ENCODE measurements at regions not wholly inside any gene's neighbourhood (a gene's known extent, or its start where the extent isn't known, plus 50 kb on each side); places are given as distances from the start of the nearest gene placed in this dataset.

DNA sequence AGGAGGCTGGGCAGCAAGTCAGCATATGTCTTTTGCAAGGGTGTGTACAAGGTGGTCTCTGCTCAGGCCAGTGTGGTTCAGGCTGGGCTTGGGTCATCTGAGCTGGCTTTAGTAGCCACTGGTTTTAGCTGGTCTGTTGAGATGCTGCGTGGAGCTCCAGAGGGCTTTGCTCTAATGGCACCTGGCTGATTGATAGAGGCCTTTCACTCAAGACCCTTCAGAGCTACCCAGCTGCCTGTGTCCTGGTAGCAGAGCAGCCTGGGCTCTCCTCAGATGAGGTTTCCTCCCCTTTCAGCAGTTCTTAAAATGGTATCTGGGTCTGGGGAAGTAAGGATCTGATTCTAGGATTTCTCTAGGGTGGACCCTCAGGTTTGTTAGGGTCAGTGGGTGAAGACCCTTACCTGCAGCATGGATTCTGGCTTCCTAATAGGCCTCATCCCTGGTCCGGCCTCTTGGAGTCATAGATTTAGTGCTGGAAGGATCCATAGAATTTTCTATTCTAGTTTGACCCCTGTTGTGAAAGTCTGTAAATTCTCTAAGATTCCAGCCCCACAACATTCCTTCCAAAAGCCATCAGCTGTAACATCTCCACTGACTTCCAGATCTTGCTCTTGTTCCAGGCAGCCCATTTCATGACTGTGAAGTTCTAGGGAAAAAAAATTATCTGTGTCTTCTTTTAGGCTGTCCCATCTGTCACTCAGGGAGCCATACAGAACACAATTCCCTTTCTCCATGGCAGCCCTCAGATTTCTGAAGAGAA is 190.2 kb upstream of the ZBED5 start:
- TF ChIP-seq CTCF (IDR thresholded peaks at IDR 0.05) (no peak), EZH2 (IDR thresholded peaks at IDR 0.05) (no peak), EZH2phosphoT487 (IDR thresholded peaks at IDR 0.05) (no peak)
